NT2/D1 (cell line): ENCODE measurements at regions not wholly inside any gene's neighbourhood (a gene's known extent, or its start where the extent isn't known, plus 50 kb on each side); places are given as distances from the start of the nearest gene placed in this dataset.
"Not testable (repeated sequence)": the region's sequence is repeated elsewhere in the genome, so short reads cannot be mapped to it uniquely, and the experiment has no call there.

Experiments
- SUZ12 ChIP-seq: IDR thresholded peaks from 2 replicates; pipeline ENCODE4 v1.6.1; 2011; ENCODE audit not compliant: insufficient read length, insufficient read depth; ENCODE audit errors: extremely low read depth
- YY1 ChIP-seq: IDR thresholded peaks from 2 replicates; pipeline ENCODE4 v1.6.1; 2011; ENCODE audit not compliant: insufficient read length, insufficient read depth
- ZNF274 ChIP-seq: IDR thresholded peaks from 2 replicates; pipeline ENCODE4 v1.6.1; 2011; ENCODE audit warnings: mild to moderate bottlenecking, low read depth, low read length

GRCh38 chr9:40915660-40916398, 212.7 kb downstream of the FOXD4L6 start:
- not testable (repeated sequence) for TF ChIP-seq YY1, ZNF274, SUZ12
